Calu3 (cell line): ENCODE measurements at regions not wholly inside any gene's neighbourhood (a gene's known extent, or its start where the extent isn't known, plus 50 kb on each side); places are given as distances from the start of the nearest gene placed in this dataset.

Source experiments
- BruUV-seq: library from RNA; stranded (reverse); fragments of 400-500 nt; replicated peaks from 2 replicates; lab custom pipeline; 2021; lab: Mats Ljungman, UMichigan
- CTCF ChIA-PET: fragments of 300-600 bp; sonication (Branson Sonifier 250); formaldehyde crosslinking; loops from one replicate; lab custom pipeline; 2022; ENCODE audit warnings: antibody characterized with exemption; lab: Charles Lee
- DNase-seq: peaks from one replicate; pipeline ENCODE4 v3.0.0; 2022
- H3K27ac Mint-ChIP-seq: one replicate; pipeline ENCODE4 v1.8.0; 2022; ENCODE audit warnings: mixed read lengths; ENCODE audit not compliant: unreplicated experiment
- H3K27me3 Mint-ChIP-seq: one replicate; pipeline ENCODE4 v1.8.0; 2022; ENCODE audit warnings: mixed read lengths; ENCODE audit not compliant: unreplicated experiment
- H3K36me3 Mint-ChIP-seq: one replicate; pipeline ENCODE4 v1.8.0; 2022; ENCODE audit warnings: mild to moderate bottlenecking, moderate library complexity, mixed read lengths; ENCODE audit not compliant: insufficient read depth, unreplicated experiment
- H3K4me1 Mint-ChIP-seq: one replicate; pipeline ENCODE4 v1.8.0; 2022; ENCODE audit warnings: mild to moderate bottlenecking, low read depth, mixed read lengths; ENCODE audit not compliant: unreplicated experiment
- H3K4me3 Mint-ChIP-seq: one replicate; pipeline ENCODE4 v1.8.0; 2022; ENCODE audit warnings: mild to moderate bottlenecking, low read depth, moderate library complexity, mixed read lengths; ENCODE audit not compliant: unreplicated experiment
- H3K9me3 Mint-ChIP-seq: one replicate; pipeline ENCODE4 v1.8.0; 2022; ENCODE audit warnings: low read depth, mixed read lengths; ENCODE audit not compliant: unreplicated experiment
- intact Hi-C: fragments of 100-400 bp; cut with micrococcal nuclease; formaldehyde crosslinking; loops from one replicate; pipeline ENCODE4 v1.10.0; 2022; ENCODE audit not compliant: unreplicated experiment
- TF ChIP-seq, protein P1 (sequence below): fragments of 200-600 bp; IDR thresholded peaks from one replicate; pipeline ENCODE4 v1.8.0; 2022; ENCODE audit warnings: antibody characterized with exemption; ENCODE audit not compliant: unreplicated experiment

GRCh38 chr4:18777190-18777930 is 755.8 kb upstream of the LCORL start:
- no peaks in the 10 kb centered on the region for H3K36me3 Mint-ChIP-seq
- H3K4me3 Mint-ChIP-seq = no peak overlapping the region
- no peaks in the 10 kb centered on the region for H3K27me3 Mint-ChIP-seq
- H3K27ac Mint-ChIP-seq = no peak overlapping the region
- CTCF ChIA-PET = no interaction called here
- TF ChIP-seq, protein P1, sequence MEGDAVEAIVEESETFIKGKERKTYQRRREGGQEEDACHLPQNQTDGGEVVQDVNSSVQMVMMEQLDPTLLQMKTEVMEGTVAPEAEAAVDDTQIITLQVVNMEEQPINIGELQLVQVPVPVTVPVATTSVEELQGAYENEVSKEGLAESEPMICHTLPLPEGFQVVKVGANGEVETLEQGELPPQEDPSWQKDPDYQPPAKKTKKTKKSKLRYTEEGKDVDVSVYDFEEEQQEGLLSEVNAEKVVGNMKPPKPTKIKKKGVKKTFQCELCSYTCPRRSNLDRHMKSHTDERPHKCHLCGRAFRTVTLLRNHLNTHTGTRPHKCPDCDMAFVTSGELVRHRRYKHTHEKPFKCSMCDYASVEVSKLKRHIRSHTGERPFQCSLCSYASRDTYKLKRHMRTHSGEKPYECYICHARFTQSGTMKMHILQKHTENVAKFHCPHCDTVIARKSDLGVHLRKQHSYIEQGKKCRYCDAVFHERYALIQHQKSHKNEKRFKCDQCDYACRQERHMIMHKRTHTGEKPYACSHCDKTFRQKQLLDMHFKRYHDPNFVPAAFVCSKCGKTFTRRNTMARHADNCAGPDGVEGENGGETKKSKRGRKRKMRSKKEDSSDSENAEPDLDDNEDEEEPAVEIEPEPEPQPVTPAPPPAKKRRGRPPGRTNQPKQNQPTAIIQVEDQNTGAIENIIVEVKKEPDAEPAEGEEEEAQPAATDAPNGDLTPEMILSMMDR = no peak
- BruUV-seq = no TSS peak
- intact Hi-C loops = no loop called here
- DNase-seq = no peak
- H3K4me1 Mint-ChIP-seq = peaks cover 10% of the 10 kb centered on the region
- peaks cover 3% of the 10 kb centered on the region for H3K9me3 Mint-ChIP-seq

DNA sequence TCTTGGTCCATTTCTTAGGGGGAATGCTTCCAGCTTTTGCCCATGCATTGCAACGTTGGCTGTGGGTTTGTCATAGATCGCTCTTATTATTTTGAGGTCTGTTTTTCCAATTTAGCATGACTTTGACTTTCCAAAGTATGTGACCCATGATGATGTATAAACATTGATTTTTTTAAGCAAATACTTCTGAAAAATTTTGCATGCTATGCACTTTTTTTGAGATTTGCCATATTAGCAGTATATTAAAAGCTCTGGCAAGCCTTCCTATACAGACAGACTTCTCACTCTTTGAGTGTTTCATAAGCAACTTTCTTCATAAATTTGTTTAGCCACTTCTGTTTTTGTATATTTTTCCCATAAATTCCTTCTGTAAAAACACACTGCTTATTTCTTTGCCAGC is 746.4 kb upstream of the LCORL start:
- no peaks in the 10 kb centered on the region for H3K9me3 Mint-ChIP-seq
- TF ChIP-seq, protein P1 = no peak
- BruUV-seq = no TSS peak
- no peak for DNase-seq
- no peaks in the 10 kb centered on the region for H3K27me3 Mint-ChIP-seq
- no peak overlapping the region for H3K4me3 Mint-ChIP-seq
- no peak overlapping the region for H3K27ac Mint-ChIP-seq
- H3K36me3 Mint-ChIP-seq = no peaks in the 10 kb centered on the region
- peaks cover 10% of the 10 kb centered on the region for H3K4me1 Mint-ChIP-seq
- intact Hi-C loops = no loop called here
- CTCF ChIA-PET = no interaction called here

GRCh38 chr4:18756671-18757070 is 735.1 kb upstream of the LCORL start:
- no peak overlapping the region for H3K27ac Mint-ChIP-seq
- H3K27me3 Mint-ChIP-seq = no peaks in the 10 kb centered on the region
- CTCF ChIA-PET = no interaction called here

GRCh38 chr4:18754180-18754579 is 732.6 kb upstream of the LCORL start:
- no peaks in the 10 kb centered on the region for H3K36me3 Mint-ChIP-seq
- TF ChIP-seq, protein P1 = no peak
- no peak overlapping the region for H3K27ac Mint-ChIP-seq
- no peaks in the 10 kb centered on the region for H3K4me1 Mint-ChIP-seq
- no TSS peak for BruUV-seq
- DNase-seq = no peak
- CTCF ChIA-PET = no interaction called here
- intact Hi-C loops = no loop called here
- H3K27me3 Mint-ChIP-seq = no peaks in the 10 kb centered on the region
- H3K4me3 Mint-ChIP-seq = no peak overlapping the region
- H3K9me3 Mint-ChIP-seq = peaks cover 2% of the 10 kb centered on the region

More at GRCh38 chr4:18756671-18757070, 735.1 kb upstream of the LCORL start:
- TF ChIP-seq, protein P1 = no peak
- intact Hi-C loops = no loop called here
- H3K4me3 Mint-ChIP-seq = no peak overlapping the region
- H3K4me1 Mint-ChIP-seq = no peaks in the 10 kb centered on the region
- no peaks in the 10 kb centered on the region for H3K9me3 Mint-ChIP-seq
- BruUV-seq = no TSS peak
- DNase-seq = no peak
- no peaks in the 10 kb centered on the region for H3K36me3 Mint-ChIP-seq
